HUDEP-2 (cell line): ENCODE measurements at regions not wholly inside any gene's neighbourhood (a gene's known extent, or its start where the extent isn't known, plus 50 kb on each side); places are given as distances from the start of the nearest gene placed in this dataset.
"Not testable (repeated sequence)": the region's sequence is repeated elsewhere in the genome, so short reads cannot be mapped to it uniquely, and the experiment has no call there.

ENCODE experiments used
- DNase-seq, 76 experiments: peaks; one replicate each; lab custom pipeline; 2025; ENCODE audit not compliant: unreplicated experiment in 76 of 76; lab: John Stamatoyannopoulos, UW

GRCh38 chrX:127782904-127783303 is 269.3 kb downstream of the ACTRT1 start:
- DNase-seq: no peak

GRCh38 chrX:127764674-127765073 is 287.5 kb downstream of the ACTRT1 start:
- DNase-seq: no peak

- DNase-seq: no peak
Observed at GRCh38 chrX:127762663-127763062, 289.5 kb downstream of the ACTRT1 start.

GRCh38 chrX:127732709-127733108 is 319.5 kb downstream of the ACTRT1 start:
- DNase-seq: no peak

- DNase-seq: no peak
Observed at GRCh38 chrX:127726227-127726626, 326.0 kb downstream of the ACTRT1 start.

- no peak for DNase-seq
Observed at GRCh38 chrX:127708155-127708554, 344.0 kb downstream of the ACTRT1 start.

GRCh38 chrX:127702527-127702926 is 349.7 kb downstream of the ACTRT1 start:
- DNase-seq: no peak

- DNase-seq: not testable (repeated sequence)
Observed at GRCh38 chrX:127662942-127663341, 389.3 kb downstream of the ACTRT1 start.

GRCh38 chrX:127649011-127649410 is 403.2 kb downstream of the ACTRT1 start:
- DNase-seq: peak in 1 of 76 experiments; percentile 0

GRCh38 chrX:127621780-127622179 is 430.4 kb downstream of the ACTRT1 start:
- no peak for DNase-seq

- DNase-seq: no peak
Observed at GRCh38 chrX:127606590-127606989, 445.6 kb downstream of the ACTRT1 start.

GRCh38 chrX:127596882-127597281 is 455.3 kb downstream of the ACTRT1 start:
- no peak for DNase-seq

GRCh38 chrX:127578395-127578794 is 473.8 kb downstream of the ACTRT1 start:
- DNase-seq: no peak

GRCh38 chrX:127577884-127578283 is 474.3 kb downstream of the ACTRT1 start:
- no peak for DNase-seq

GRCh38 chrX:127574829-127575228 is 477.4 kb downstream of the ACTRT1 start:
- no peak for DNase-seq

- no peak for DNase-seq
Observed at GRCh38 chrX:127572471-127572870, 479.7 kb downstream of the ACTRT1 start.

GRCh38 chrX:127571834-127572233 is 480.4 kb downstream of the ACTRT1 start:
- DNase-seq: no peak

GRCh38 chrX:127570276-127570675 is 481.9 kb downstream of the ACTRT1 start:
- DNase-seq: no peak

- no peak for DNase-seq
Observed at GRCh38 chrX:127568691-127569090, 483.5 kb downstream of the ACTRT1 start.

GRCh38 chrX:127558811-127559210 is 493.4 kb downstream of the ACTRT1 start:
- DNase-seq: no peak

GRCh38 chrX:127552571-127552970 is 499.6 kb downstream of the ACTRT1 start:
- DNase-seq: no peak

GRCh38 chrX:127519323-127519722 is 532.9 kb downstream of the ACTRT1 start:
- no peak for DNase-seq

- DNase-seq: no peak
Observed at GRCh38 chrX:127490000-127490399, 562.2 kb downstream of the ACTRT1 start.
